SK-N-SH (cell line): ENCODE measurements at regions not wholly inside any gene's neighbourhood (a gene's known extent, or its start where the extent isn't known, plus 50 kb on each side); places are given as distances from the start of the nearest gene placed in this dataset.

ENCODE experiments used
- CTCF ChIA-PET: fragments of 300-600, 350-600 bp; formaldehyde crosslinking; extraction: SDS; loops from one replicate; lab custom pipeline; 2021; lab: Yijun Ruan, JAX
- POLR2A ChIA-PET: fragments of 350-600 bp; sonication (Branson Sonifier 250); formaldehyde crosslinking; extraction: SDS; loops from one replicate; lab custom pipeline; 2020; ENCODE audit warnings: antibody characterized with exemption, inconsistent platforms; lab: Yijun Ruan, JAX
- DNase-seq: peaks from one replicate; pipeline ENCODE4 v3.0.0; 2012
- H2AFZ ChIP-seq: fragments of 200-600 bp; sonication (generic); 2 replicates; pipeline ENCODE4 v1.8.1; 2016; ENCODE audit warnings: antibody characterized with exemption, mild to moderate bottlenecking, low read depth
- H3F3A ChIP-seq: fragments of 200-600 bp; sonication (generic); replicated peaks from 2 replicates; pipeline ENCODE3; 2016; ENCODE audit warnings: antibody characterized with exemption, mild to moderate bottlenecking; ENCODE audit not compliant: insufficient read depth
- H3K27ac ChIP-seq, 2 experiments: fragments of 200-500 bp in 1 of 2; fragments of 200-600 bp in 1 of 2; sonication (Bioruptor generic) in 1 of 2; sonication (generic), shearing (Covaris generic) in 1 of 2; 2 replicates each; pipeline versions ENCODE4 v1.5.1 to v1.6.1; 2014 to 2016; ENCODE audit warnings: low read depth in 2 of 2, inconsistent platforms in 1 of 2, low read length in 1 of 2, mild to moderate bottlenecking in 1 of 2, mixed read lengths in 1 of 2
- H3K27me3 ChIP-seq: fragments of 200-600 bp; sonication (generic), shearing (Covaris generic); 2 replicates; pipeline ENCODE4 v1.6.1; 2016; ENCODE audit warnings: mixed run types; ENCODE audit not compliant: insufficient read depth
- H3K36me3 ChIP-seq, 2 experiments: fragments of 200-500 bp in 1 of 2; fragments of 200-600 bp in 1 of 2; sonication (Bioruptor generic) in 1 of 2; sonication (generic) in 1 of 2; replicated peaks in 1 of 2; 2 replicates each; pipeline versions ENCODE3 to v1.5.1; 2014 to 2016; ENCODE audit warnings: low read length in 1 of 2, mild to moderate bottlenecking in 1 of 2; ENCODE audit not compliant: insufficient read depth in 2 of 2, control insufficient read depth in 1 of 2
- H3K4me1 ChIP-seq, 2 experiments: fragments of 200-500 bp in 1 of 2; fragments of 200-600 bp in 1 of 2; sonication (Bioruptor generic) in 1 of 2; sonication (generic), shearing (Covaris generic) in 1 of 2; 2 replicates each; pipeline versions ENCODE4 v1.5.1 to v1.6.1; 2014 to 2016; ENCODE audit warnings: low read depth in 1 of 2, low read length in 1 of 2, mixed run types in 1 of 2; ENCODE audit not compliant: insufficient read depth in 2 of 2, control insufficient read depth in 1 of 2
- H3K4me2 ChIP-seq: fragments of 200-600 bp; sonication (generic), shearing (Covaris generic); 2 replicates; pipeline ENCODE4 v1.6.1; 2017; ENCODE audit warnings: mixed run types
- H3K4me3 ChIP-seq, 2 experiments: fragments of 200-500 bp in 1 of 2; fragments of 200-600 bp in 1 of 2; sonication (Bioruptor generic) in 1 of 2; sonication (generic), shearing (Covaris generic) in 1 of 2; 2 replicates each; pipeline versions ENCODE4 v1.5.1 to v1.8.1; 2014 to 2016; ENCODE audit warnings: low read depth in 2 of 2, inconsistent platforms in 1 of 2, low read length in 1 of 2, mild to moderate bottlenecking in 1 of 2, mixed read lengths in 1 of 2, moderate library complexity in 1 of 2
- H3K79me2 ChIP-seq: fragments of 200-600 bp; sonication (generic); 2 replicates; pipeline ENCODE4 v1.8.1; 2017; ENCODE audit warnings: mild to moderate bottlenecking; ENCODE audit not compliant: insufficient read depth
- H3K9ac ChIP-seq: fragments of 200-600 bp; sonication (generic); 2 replicates; pipeline ENCODE4 v1.6.1; 2017; ENCODE audit warnings: mixed run types
- H3K9me2 ChIP-seq: fragments of 200-600 bp; sonication (generic); 2 replicates; pipeline ENCODE4 v1.6.1; 2017; ENCODE audit warnings: mixed run types
- H3K9me3 ChIP-seq: fragments of 200-600 bp; sonication (generic); 2 replicates; pipeline ENCODE4 v1.6.1; 2017; ENCODE audit warnings: mixed run types, mild to moderate bottlenecking, moderate library complexity
- H4K20me1 ChIP-seq: fragments of 200-600 bp; sonication (generic); 2 replicates; pipeline ENCODE4 v1.6.1; 2017; ENCODE audit warnings: mild to moderate bottlenecking, mixed run types; ENCODE audit not compliant: insufficient read depth
- CHD2 ChIP-seq: fragments of 150-350 bp; IDR thresholded peaks from 2 replicates; pipeline ENCODE4 v1.6.1; 2018; ENCODE audit warnings: low read length; ENCODE audit not compliant: partially characterized antibody
- CTCF ChIP-seq: fragments of 200-600 bp; sonication (generic); IDR thresholded peaks from 2 replicates; pipeline ENCODE4 v1.6.1; 2017; ENCODE audit warnings: antibody characterized with exemption, mild to moderate bottlenecking, moderate library complexity
- ELF1 ChIP-seq: IDR thresholded peaks from 2 replicates; pipeline ENCODE4 v1.4.0; 2012
- EZH2phosphoT487 ChIP-seq: fragments of 200-600 bp; sonication (generic); IDR thresholded peaks from 2 replicates; pipeline ENCODE4 v1.6.1; 2017; ENCODE audit warnings: low read depth, mixed run types, mild to moderate bottlenecking, antibody characterized with exemption, moderate library complexity, borderline replicate concordance
- FOXJ3 ChIP-seq: sonication (generic); formaldehyde crosslinking; IDR thresholded peaks from 2 replicates; pipeline ENCODE4 v1.5.1; 2020; ENCODE audit warnings: mild to moderate bottlenecking, missing genetic modification reagents
- FOXM1 ChIP-seq: IDR thresholded peaks from 2 replicates; pipeline ENCODE4 v1.4.0; 2012; ENCODE audit warnings: low read depth, mild to moderate bottlenecking
- IRF3 ChIP-seq: fragments of 150-350 bp; IDR thresholded peaks from 2 replicates; pipeline ENCODE4 v1.6.1; 2016; ENCODE audit warnings: mild to moderate bottlenecking, low read depth, low read length
- MAX ChIP-seq: IDR thresholded peaks from 2 replicates; pipeline ENCODE4 v1.4.0; 2012; ENCODE audit warnings: low read depth
- MEF2A ChIP-seq: IDR thresholded peaks from 2 replicates; pipeline ENCODE4 v1.4.0; 2012; ENCODE audit warnings: low read depth, borderline replicate concordance
- PBX3 ChIP-seq: IDR thresholded peaks from 2 replicates; pipeline ENCODE4; 2012
- TAF1 ChIP-seq: IDR thresholded peaks from 2 replicates; pipeline ENCODE4 v1.6.1; 2012; ENCODE audit warnings: low read depth, mild to moderate bottlenecking, low read length, moderate library complexity, borderline replicate concordance
- YY1 ChIP-seq: IDR thresholded peaks from 2 replicates; pipeline ENCODE4 v1.4.0; 2012; ENCODE audit warnings: low read depth, mild to moderate bottlenecking
- WGBS: methylation state at CpG from one replicate; pipeline ENCODE4 v1.1.6; 2017; ENCODE audit warnings: low lambda C conversion rate; 5-methylcytosine and 5-hydroxymethylcytosine counted together

GRCh38 chr4:31084806-31085416 lies 364.7 kb downstream of the PCDH7 start:
- no peak overlapping the region for H3K4me3 ChIP-seq
- H3K36me3 ChIP-seq, result no peaks in the 10 kb centered on the region
- POLR2A ChIA-PET, result no interaction called here
- peaks cover 4% of the 10 kb centered on the region for H3F3A ChIP-seq
- H3K4me2 ChIP-seq, result no peak overlapping the region
- H3K9ac ChIP-seq, result no peak overlapping the region
- H4K20me1 ChIP-seq, result no peaks in the 10 kb centered on the region
- H3K27me3 ChIP-seq, result no peaks in the 10 kb centered on the region
- whole genome bisulfite sequencing, result 77% methylated on average over 8 of the region's 9 CpGs
- H3K4me1 ChIP-seq, result no peaks in the 10 kb centered on the region; a peak in 2 of 4 replicates
- no peaks in the 10 kb centered on the region for H3K79me2 ChIP-seq
- no peak overlapping the region for H2AFZ ChIP-seq
- no peaks in the 10 kb centered on the region for H3K9me2 ChIP-seq
- no peaks in the 10 kb centered on the region for H3K9me3 ChIP-seq
- DNase-seq, result no peak
- CTCF ChIA-PET, result no interaction called here
- no peak for TF ChIP-seq MEF2A
- no peak overlapping the region for H3K27ac ChIP-seq

- no peaks in the 10 kb centered on the region for H3K9me2 ChIP-seq
- H3K4me1 ChIP-seq, result no peaks in the 10 kb centered on the region; a peak in 2 of 4 replicates
- no peak overlapping the region for H3K27ac ChIP-seq
- H3K36me3 ChIP-seq, result no peaks in the 10 kb centered on the region
- H3F3A ChIP-seq, result peaks cover 4% of the 10 kb centered on the region
- H3K27me3 ChIP-seq, result no peaks in the 10 kb centered on the region
- H3K9ac ChIP-seq, result no peak overlapping the region
- no peak for DNase-seq
- TF ChIP-seq PBX3, result no peak
- no peak for TF ChIP-seq TAF1
- TF ChIP-seq EZH2phosphoT487, result no peak
- TF ChIP-seq MAX, result no peak
- TF ChIP-seq CHD2, result no peak
- TF ChIP-seq FOXM1, result no peak
- TF ChIP-seq IRF3, result no peak
- TF ChIP-seq ELF1, result no peak
- no peak for TF ChIP-seq YY1
- no peak for TF ChIP-seq FOXJ3 (CRISPR knock-in tag)
- TF ChIP-seq CTCF, result no peak
- H3K4me2 ChIP-seq, result no peak overlapping the region
- CTCF ChIA-PET, result no interaction called here
- H2AFZ ChIP-seq, result no peak overlapping the region
- no peaks in the 10 kb centered on the region for H4K20me1 ChIP-seq
- H3K9me3 ChIP-seq, result no peaks in the 10 kb centered on the region
- H3K4me3 ChIP-seq, result no peak overlapping the region
- H3K79me2 ChIP-seq, result no peaks in the 10 kb centered on the region
- POLR2A ChIA-PET, result no interaction called here
Observed at GRCh38 chr4:31085689-31086088, 365.5 kb downstream of the PCDH7 start.
